ENCODE measurements at regions not wholly inside any gene's neighbourhood (a gene's known extent, or its start where the extent isn't known, plus 50 kb on each side); places are given as distances from the start of the nearest gene placed in this dataset.

GRCh38 chr3:28115316-28115715, 126.1 kb upstream of the CMC1 start:
- Histone ChIP-seq H3K4me1 (no peaks in the 10 kb centered on the region), H3K4me3 (no peak overlapping the region), H3K27me3 (no peaks in the 10 kb centered on the region), H3K9me3 (no peaks in the 10 kb centered on the region), H3K27ac (no peak overlapping the region), H3K36me3 (no peaks in the 10 kb centered on the region)
- TF ChIP-seq POLR2AphosphoS5 (IDR thresholded peaks at IDR 0.05) (no peak), POLR2A (IDR thresholded peaks at IDR 0.05) (no peak), CTCF (IDR thresholded peaks at IDR 0.05) (no peak)
- intact Hi-C loops (cut with DNase I; ENCODE audit: low total_unique reads): no loop called here
- no peak for DNase-seq (ENCODE audit: low spot score in 2 of 2)

- no peak for DNase-seq (ENCODE audit: low spot score in 2 of 2)
- Histone ChIP-seq H3K4me1 (no peaks in the 10 kb centered on the region), H3K9me3 (no peaks in the 10 kb centered on the region), H3K4me3 (no peak overlapping the region), H3K27ac (no peak overlapping the region), H3K27me3 (no peaks in the 10 kb centered on the region), H3K36me3 (no peaks in the 10 kb centered on the region)
- intact Hi-C loops (cut with DNase I; ENCODE audit: low total_unique reads): no loop called here
- TF ChIP-seq POLR2A (IDR thresholded peaks at IDR 0.05): no peak
- no peak for TF ChIP-seq CTCF (IDR thresholded peaks at IDR 0.05)
- TF ChIP-seq POLR2AphosphoS5 (IDR thresholded peaks at IDR 0.05): no peak
Observed at GRCh38 chr3:28117598-28117997, 123.8 kb upstream of the CMC1 start.

GRCh38 chr3:28118087-28118486, 123.3 kb upstream of the CMC1 start:
- no peaks in the 10 kb centered on the region for H3K36me3 ChIP-seq
- no peaks in the 10 kb centered on the region for H3K27me3 ChIP-seq
- no peak overlapping the region for H3K27ac ChIP-seq
- no peak for TF ChIP-seq POLR2A (IDR thresholded peaks at IDR 0.05)
- no peak for TF ChIP-seq POLR2AphosphoS5 (IDR thresholded peaks at IDR 0.05)
- TF ChIP-seq CTCF (IDR thresholded peaks at IDR 0.05): no peak
- no peaks in the 10 kb centered on the region for H3K4me1 ChIP-seq
- no peak for DNase-seq (ENCODE audit: low spot score in 2 of 2)
- intact Hi-C loops (cut with DNase I; ENCODE audit: low total_unique reads): no loop called here
- H3K4me3 ChIP-seq: no peak overlapping the region
- no peaks in the 10 kb centered on the region for H3K9me3 ChIP-seq

- no peaks in the 10 kb centered on the region for H3K4me1 ChIP-seq
- no peaks in the 10 kb centered on the region for H3K27me3 ChIP-seq
- DNase-seq (ENCODE audit: low spot score in 2 of 2): no peak
- TF ChIP-seq POLR2A (IDR thresholded peaks at IDR 0.05) (no peak), CTCF (IDR thresholded peaks at IDR 0.05) (no peak), POLR2AphosphoS5 (IDR thresholded peaks at IDR 0.05) (no peak)
- H3K27ac ChIP-seq: no peak overlapping the region
- no peaks in the 10 kb centered on the region for H3K9me3 ChIP-seq
- no peaks in the 10 kb centered on the region for H3K36me3 ChIP-seq
- intact Hi-C loops (cut with DNase I; ENCODE audit: low total_unique reads): no loop called here
- no peak overlapping the region for H3K4me3 ChIP-seq
Observed at GRCh38 chr3:28122227-28122626, 119.2 kb upstream of the CMC1 start.

GRCh38 chr3:28124882-28125281, 116.5 kb upstream of the CMC1 start:
- Histone ChIP-seq H3K4me1 (no peaks in the 10 kb centered on the region), H3K9me3 (no peaks in the 10 kb centered on the region), H3K36me3 (no peaks in the 10 kb centered on the region), H3K4me3 (no peak overlapping the region), H3K27ac (no peak overlapping the region), H3K27me3 (no peaks in the 10 kb centered on the region)
- no peak for TF ChIP-seq POLR2A (IDR thresholded peaks at IDR 0.05)
- no peak for TF ChIP-seq CTCF (IDR thresholded peaks at IDR 0.05)
- TF ChIP-seq POLR2AphosphoS5 (IDR thresholded peaks at IDR 0.05): no peak
- no peak for DNase-seq (ENCODE audit: low spot score in 2 of 2)
- intact Hi-C loops (cut with DNase I; ENCODE audit: low total_unique reads): no loop called here

Data from breast epithelium (tissue), 4 donors.